HEK293T (cell line): ENCODE measurements at regions not wholly inside any gene's neighbourhood (a gene's known extent, or its start where the extent isn't known, plus 50 kb on each side); places are given as distances from the start of the nearest gene placed in this dataset.

Source experiments
- ARNT ChIP-seq: fragments of 450-650 bp; IDR thresholded peaks from 2 replicates; pipeline ENCODE4 v1.6.1; 2017; ENCODE audit warnings: mild to moderate bottlenecking
- CTBP1 ChIP-seq: fragments of 450-650 bp; IDR thresholded peaks from 2 replicates; pipeline ENCODE4 v1.6.1; 2016; ENCODE audit warnings: borderline replicate concordance
- ELF4 ChIP-seq: fragments of 450-650 bp; IDR thresholded peaks from 2 replicates; pipeline ENCODE4 v1.6.1; 2017; ENCODE audit warnings: antibody characterized with exemption
- HDGF ChIP-seq: fragments of 450-650 bp; IDR thresholded peaks from 2 replicates; pipeline ENCODE4 v1.6.1; 2017; ENCODE audit warnings: antibody characterized with exemption, borderline replicate concordance
- PKNOX1 ChIP-seq: fragments of 450-650 bp; IDR thresholded peaks from 2 replicates; pipeline ENCODE4 v1.6.1; 2016
- SP1 ChIP-seq: fragments of 450-650 bp; IDR thresholded peaks from 2 replicates; pipeline ENCODE4 v1.6.1; 2017
- TARDBP ChIP-seq: fragments of 450-650 bp; IDR thresholded peaks from 2 replicates; pipeline ENCODE4 v1.6.1; 2016
- ZNF384 ChIP-seq: fragments of 450-650 bp; IDR thresholded peaks from 2 replicates; pipeline ENCODE4 v1.6.1; 2016

- TF ChIP-seq CTBP1 (no peak), SP1 (no peak), TARDBP (no peak), ELF4 (no peak), ARNT (no peak), PKNOX1 (no peak), HDGF (no peak), ZNF384 (no peak)
Measured at GRCh38 chr20:57787990-57788781, 78.4 kb upstream of the PMEPA1 start.
